Hepatocyte (in vitro differentiated cells): ENCODE measurements at regions not wholly inside any gene's neighbourhood (a gene's known extent, or its start where the extent isn't known, plus 50 kb on each side); places are given as distances from the start of the nearest gene placed in this dataset.

Experiments
- DNase-seq: peaks from one replicate; pipeline ENCODE4 v3.0.0-alpha.2; 2016; ENCODE audit warnings: low spot score
- H2AFZ ChIP-seq: fragments of 200-600 bp; sonication (generic); 2 replicates; pipeline ENCODE4 v1.6.0; 2016; ENCODE audit warnings: antibody characterized with exemption, mild to moderate bottlenecking
- H3K27ac ChIP-seq: fragments of 200-600 bp; sonication (generic); 2 replicates; pipeline ENCODE4 v1.5.1; 2016; ENCODE audit warnings: mild to moderate bottlenecking
- H3K27me3 ChIP-seq: fragments of 200-600 bp; sonication (generic); 2 replicates; pipeline ENCODE4 v1.6.1; 2016
- H3K36me3 ChIP-seq: fragments of 200-600 bp; sonication (generic); replicated peaks from 2 replicates; pipeline ENCODE4 v1.5.1; 2016; ENCODE audit warnings: low read depth; ENCODE audit not compliant: insufficient read depth
- H3K4me1 ChIP-seq: fragments of 200-600 bp; sonication (generic); 2 replicates; pipeline ENCODE4 v1.5.1; 2016; ENCODE audit warnings: mild to moderate bottlenecking, moderate library complexity; ENCODE audit not compliant: insufficient read depth
- H3K4me2 ChIP-seq: fragments of 200-600 bp; sonication (generic); 2 replicates; pipeline ENCODE4 v1.6.0; 2016
- H3K4me3 ChIP-seq: fragments of 200-600 bp; sonication (generic); 2 replicates; pipeline ENCODE4 v1.5.1; 2016; ENCODE audit warnings: mild to moderate bottlenecking
- H3K79me2 ChIP-seq: fragments of 200-600 bp; sonication (generic); 2 replicates; pipeline ENCODE4 v1.6.0; 2017; ENCODE audit warnings: mild to moderate bottlenecking
- H3K9me2 ChIP-seq: fragments of 200-600 bp; sonication (generic); replicated peaks from 2 replicates; pipeline ENCODE4 v1.6.0; 2017; ENCODE audit warnings: mild to moderate bottlenecking; ENCODE audit not compliant: insufficient read depth
- H3K9me3 ChIP-seq: fragments of 200-600 bp; sonication (generic); 2 replicates; pipeline ENCODE4 v1.5.1; 2016; ENCODE audit warnings: low read depth, mild to moderate bottlenecking
- H4K20me1 ChIP-seq: fragments of 200-600 bp; sonication (generic); 2 replicates; pipeline ENCODE4 v1.6.0; 2016; ENCODE audit warnings: mild to moderate bottlenecking; ENCODE audit not compliant: insufficient read depth, poor library complexity, severe bottlenecking
- CTCF ChIP-seq: fragments of 200-600 bp; sonication (generic); IDR thresholded peaks from 2 replicates; pipeline ENCODE4 v1.5.1; 2016; ENCODE audit warnings: antibody characterized with exemption, mild to moderate bottlenecking; ENCODE audit not compliant: poor library complexity
- EZH2 ChIP-seq: fragments of 200-600 bp; sonication (generic); IDR thresholded peaks from 2 replicates; pipeline ENCODE4 v1.6.1; 2016; ENCODE audit warnings: antibody characterized with exemption, mild to moderate bottlenecking, borderline replicate concordance
- EZH2phosphoT487 ChIP-seq: fragments of 200-600 bp; sonication (generic); IDR thresholded peaks from one replicate; pipeline ENCODE4 v1.6.1; 2018; ENCODE audit warnings: antibody characterized with exemption, mild to moderate bottlenecking, low read depth, moderate library complexity; ENCODE audit not compliant: unreplicated experiment, severe bottlenecking
- WGBS: methylation state at CpG from one replicate; pipeline ENCODE4 v1.1.6; 2016; ENCODE audit warnings: low lambda C conversion rate; ENCODE audit errors: missing lambda C conversion rate; 5-methylcytosine and 5-hydroxymethylcytosine counted together

- DNase-seq, result no peak
- H3K4me2 ChIP-seq, result no peak overlapping the region
- H3K36me3 ChIP-seq, result no peaks in the 10 kb centered on the region
- H3K27ac ChIP-seq, result no peak overlapping the region
- 89% methylated on average over 10 of the region's 10 CpGs for WGBS
- TF ChIP-seq EZH2phosphoT487, result no peak
- no peak for TF ChIP-seq EZH2
- no peak for TF ChIP-seq CTCF
- H3K9me3 ChIP-seq, result no peaks in the 10 kb centered on the region
- H2AFZ ChIP-seq, result no peak overlapping the region
- no peaks in the 10 kb centered on the region for H3K9me2 ChIP-seq
- no peaks in the 10 kb centered on the region for H3K4me1 ChIP-seq
- H3K4me3 ChIP-seq, result no peak overlapping the region
- H3K79me2 ChIP-seq, result no peaks in the 10 kb centered on the region
- H4K20me1 ChIP-seq, result no peaks in the 10 kb centered on the region
- no peaks in the 10 kb centered on the region for H3K27me3 ChIP-seq
These were observed 115.7 kb upstream of the KMT2C start for GRCh38 chr7:152551304-152552036.

GRCh38 chr7:152544971-152545619 lies 109.3 kb upstream of the KMT2C start:
- Histone ChIP-seq H3K9me2 (no peaks in the 10 kb centered on the region), H3K27me3 (no peaks in the 10 kb centered on the region), H3K36me3 (no peaks in the 10 kb centered on the region), H3K4me3 (no peak overlapping the region), H3K4me1 (no peaks in the 10 kb centered on the region), H3K27ac (peak overlapping the region; percentile 24), H2AFZ (peak overlapping the region; percentile 7), H3K79me2 (no peaks in the 10 kb centered on the region), H3K9me3 (no peaks in the 10 kb centered on the region), H4K20me1 (no peaks in the 10 kb centered on the region), H3K4me2 (peak overlapping the region; percentile 53)
- 68% methylated on average over 13 of the region's 13 CpGs for WGBS
- no peak for TF ChIP-seq EZH2
- no peak for TF ChIP-seq EZH2phosphoT487
- no peak for TF ChIP-seq CTCF
- DNase-seq, result no peak

- no peaks in the 10 kb centered on the region for H4K20me1 ChIP-seq
- no peaks in the 10 kb centered on the region for H3K27me3 ChIP-seq
- H3K4me1 ChIP-seq, result no peaks in the 10 kb centered on the region
- H3K9me3 ChIP-seq, result no peaks in the 10 kb centered on the region
- no peaks in the 10 kb centered on the region for H3K79me2 ChIP-seq
- peak; percentile 53 for DNase-seq
- H2AFZ ChIP-seq, result peak overlapping the region; percentile 14
- peak overlapping the region; percentile 18 for H3K27ac ChIP-seq
- TF ChIP-seq EZH2phosphoT487, result no peak
- TF ChIP-seq EZH2, result no peak
- TF ChIP-seq CTCF, result no peak
- H3K4me2 ChIP-seq, result peak overlapping the region; percentile 53
- no peaks in the 10 kb centered on the region for H3K9me2 ChIP-seq
- no peak overlapping the region for H3K4me3 ChIP-seq
- H3K36me3 ChIP-seq, result no peaks in the 10 kb centered on the region
- 28% methylated on average over 21 of the region's 21 CpGs for WGBS
These were observed 108.7 kb upstream of the KMT2C start for GRCh38 chr7:152544481-152544927.
